Endothelial cell of umbilical vein (primary cell): ENCODE measurements at regions not wholly inside any gene's neighbourhood (a gene's known extent, or its start where the extent isn't known, plus 50 kb on each side); places are given as distances from the start of the nearest gene placed in this dataset.

Source experiments
- BruUV-seq: library from RNA; stranded (reverse); fragments of 400-500 nt; replicated peaks from 2 replicates; lab custom pipeline; 2021; lab: Mats Ljungman, UMichigan
- CTCF ChIA-PET: fragments of 300-600, 350-600 bp; sonication (Branson Sonifier 250); formaldehyde crosslinking; loops from one replicate; lab custom pipeline; 2021; ENCODE audit warnings: antibody characterized with exemption, inconsistent platforms; lab: Charles Lee
- POLR2A ChIA-PET: fragments of 300-600, 350-600 bp; sonication (Branson Sonifier 250); formaldehyde crosslinking; loops from one replicate; lab custom pipeline; 2021; ENCODE audit warnings: antibody characterized with exemption, inconsistent platforms; lab: Charles Lee
- DNase-seq: peaks from one replicate; pipeline ENCODE4 v3.0.0-alpha.2; 2011; ENCODE audit warnings: low read depth, low spot score
- FAIRE-seq: peaks from 2 replicates; lab custom pipeline; 2011; peaks lifted over from hg19 to GRCh38; lab: Jason Lieb, UNC
- H2AFZ ChIP-seq: 2 replicates; pipeline ENCODE4 v1.6.0; 2012; ENCODE audit warnings: low read depth, low read length, control low read depth, inconsistent platforms
- H3K27ac ChIP-seq: 2 replicates; pipeline ENCODE4 v1.5.1; 2011; ENCODE audit warnings: low read depth, mild to moderate bottlenecking, control low read depth, low read length, moderate library complexity; ENCODE audit not compliant: insufficient read depth
- H3K27me3 ChIP-seq, 2 experiments: 2 replicates each; pipeline versions ENCODE4 v1.6.0 to v1.6.1; 2011; ENCODE audit warnings: low read length in 2 of 2, mixed read lengths in 1 of 2; ENCODE audit not compliant: control insufficient read depth in 2 of 2, insufficient read depth in 2 of 2
- H3K36me3 ChIP-seq, 2 experiments: 2 replicates in 1 of 2; 3 replicates in 1 of 2; pipeline ENCODE4 v1.5.1; 2011; ENCODE audit warnings: low read length in 2 of 2, mild to moderate bottlenecking in 1 of 2, moderate library complexity in 1 of 2; ENCODE audit not compliant: control insufficient read depth in 2 of 2, insufficient read depth in 2 of 2; ENCODE audit errors: extremely low read depth in 1 of 2
- H3K4me1 ChIP-seq: 3 replicates; pipeline ENCODE4 v1.5.1; 2011; ENCODE audit warnings: mild to moderate bottlenecking, low read length; ENCODE audit not compliant: control insufficient read depth, insufficient read depth; ENCODE audit errors: extremely low read depth
- H3K4me2 ChIP-seq: 2 replicates; pipeline ENCODE4 v1.6.1; 2011; ENCODE audit warnings: low read length, control low read depth, mixed read lengths; ENCODE audit not compliant: insufficient read depth
- H3K4me3 ChIP-seq, 3 experiments: fragments of 200-600 bp in 1 of 3; sonication (generic), shearing (Covaris generic) in 1 of 3; replicated peaks in 1 of 3; 2 replicates each; pipeline ENCODE4 v1.5.1; 2011 to 2016; ENCODE audit warnings: control low read depth in 3 of 3, low read length in 3 of 3, mild to moderate bottlenecking in 2 of 3, inconsistent platforms in 1 of 3, low read depth in 1 of 3, moderate library complexity in 1 of 3; ENCODE audit not compliant: insufficient read depth in 1 of 3
- H3K79me2 ChIP-seq: 2 replicates; pipeline ENCODE4 v1.6.0; 2012; ENCODE audit warnings: low read length, inconsistent platforms; ENCODE audit not compliant: control insufficient read depth, insufficient read depth
- H3K9ac ChIP-seq: replicated peaks from 2 replicates; pipeline ENCODE3; 2011; ENCODE audit warnings: low read length, control low read depth; ENCODE audit not compliant: insufficient read depth; ENCODE audit errors: extremely low read depth
- H3K9me1 ChIP-seq: replicated peaks from 3 replicates; pipeline ENCODE4 v1.6.0; 2011; ENCODE audit warnings: mild to moderate bottlenecking, low read length; ENCODE audit not compliant: control insufficient read depth, insufficient read depth; ENCODE audit errors: extremely low read depth
- H3K9me3 ChIP-seq: replicated peaks from 2 replicates; pipeline ENCODE4 v1.5.1; 2012; ENCODE audit warnings: low read length, inconsistent platforms; ENCODE audit not compliant: control insufficient read depth, insufficient read depth
- H4K20me1 ChIP-seq: replicated peaks from 2 replicates; pipeline ENCODE3; 2011; ENCODE audit warnings: mild to moderate bottlenecking, low read length; ENCODE audit not compliant: control insufficient read depth, insufficient read depth; ENCODE audit errors: extremely low read depth
- CTCF ChIP-seq, 2 donors: IDR thresholded peaks; 1 replicate in 1 of 2; 2 replicates in 1 of 2; pipeline ENCODE4 v1.5.1; 2011; ENCODE audit warnings: low read length in 2 of 2, mild to moderate bottlenecking in 2 of 2, moderate library complexity in 2 of 2, control low read depth in 1 of 2, inconsistent platforms in 1 of 2, low read depth in 1 of 2; ENCODE audit not compliant: insufficient read depth in 1 of 2; ENCODE audit errors: extremely low read depth in 1 of 2
- EZH2 ChIP-seq: IDR thresholded peaks from 2 replicates; pipeline ENCODE4 v1.6.1; 2012; ENCODE audit warnings: borderline replicate concordance, low read depth, mild to moderate bottlenecking, moderate library complexity, low read length, inconsistent platforms; ENCODE audit not compliant: severe bottlenecking
- FOS ChIP-seq: IDR thresholded peaks from 2 replicates; pipeline ENCODE4 v1.6.1; 2011; ENCODE audit warnings: mild to moderate bottlenecking, low read length, moderate library complexity, borderline replicate concordance; ENCODE audit not compliant: insufficient read depth
- GATA2 ChIP-seq: IDR thresholded peaks from 2 replicates; pipeline ENCODE4 v1.7.0; 2011; ENCODE audit warnings: low read depth, mild to moderate bottlenecking, moderate library complexity, mixed read lengths, low read length; ENCODE audit not compliant: insufficient read length, insufficient read depth
- JUN ChIP-seq: IDR thresholded peaks from 2 replicates; pipeline ENCODE4 v1.6.1; 2011; ENCODE audit warnings: borderline replicate concordance, low read depth; ENCODE audit not compliant: insufficient read length, insufficient read depth
- MAX ChIP-seq: IDR thresholded peaks from 2 replicates; pipeline ENCODE4 v1.6.1; 2011; ENCODE audit not compliant: insufficient read depth, insufficient read length
- MYC ChIP-seq: IDR thresholded peaks from one replicate; pipeline ENCODE4 v1.6.1; 2011; ENCODE audit warnings: mild to moderate bottlenecking, low read depth, low read length
- POLR2A ChIP-seq: IDR thresholded peaks from 2 replicates; pipeline ENCODE4 v1.6.1; 2012; ENCODE audit warnings: low read depth, mild to moderate bottlenecking, control low read depth, low read length
- POLR2AphosphoS5 ChIP-seq: IDR thresholded peaks from 2 replicates; pipeline ENCODE4 v1.6.1; 2012; ENCODE audit warnings: low read depth, mild to moderate bottlenecking, control low read depth, low read length, moderate library complexity; ENCODE audit not compliant: insufficient read depth
- dilution Hi-C: fragments of 300-500 bp; cut with MboI; formaldehyde crosslinking; loops from one replicate; pipeline ENCODE4 v1.15.0; 2019; ENCODE audit warnings: low sequenced_read_pairs; ENCODE audit not compliant: extremely low pct_ligation_motif_present
- intact Hi-C: fragments of 100-400 bp; cut with micrococcal nuclease; formaldehyde crosslinking; loops from one replicate; pipeline ENCODE4 v1.10.0; 2022

- Histone ChIP-seq H3K4me2 (peak overlapping the region; percentile 19), H4K20me1 (no peaks in the 10 kb centered on the region), H3K9ac (peak overlapping the region; percentile 8), H2AFZ (peak overlapping the region; percentile 40), H3K27me3 (no peaks in the 10 kb centered on the region), H3K79me2 (no peaks in the 10 kb centered on the region), H3K36me3 (no peaks in the 10 kb centered on the region), H3K4me3 (no peak overlapping the region), H3K27ac (peak overlapping the region; percentile 78), H3K4me1 (peaks cover 80% of the 10 kb centered on the region), H3K9me3 (no peaks in the 10 kb centered on the region), H3K9me1 (no peaks in the 10 kb centered on the region)
- ChIA-PET CTCF (interaction anchor here (1.7 kb wide), 1 partner anchor 68 kb away, joined by 4 read pairs; no protein-coding TSS in a partner anchor), POLR2A (no interaction called here)
- TSS peak; percentile 37 for BruUV-seq
- FAIRE-seq (peak; percentile 33), DNase-seq (peak; percentile 83)
- dilution Hi-C loops (no loop called here), intact Hi-C loops (loop anchor here (1.0 to 5.0 kb wide), 3 partner anchors 8 to 122 kb away; no protein-coding TSS in a partner anchor)
- TF ChIP-seq GATA2 (no peak), POLR2A (no peak), FOS (peak; percentile 39), EZH2 (no peak), CTCF (IDR thresholded peaks at IDR 0.05; ENCODE audit: extremely low read depth in 1 of 2, insufficient read depth in 1 of 2, low read depth in 1 of 2, low read length in 2 of 2) (no peak), POLR2AphosphoS5 (no peak), JUN (peak; percentile 26), MAX (no peak), MYC (no peak)
Measured at GRCh38 chr20:6704132-6704861, 63.2 kb upstream of the BMP2 start.
